B cell (primary cell): ENCODE measurements at regions not wholly inside any gene's neighbourhood (a gene's known extent, or its start where the extent isn't known, plus 50 kb on each side); places are given as distances from the start of the nearest gene placed in this dataset.

ENCODE experiments used
- CTCF ChIP-seq: fragments of 200-600 bp; IDR thresholded peaks from one replicate; pipeline ENCODE4 v1.8.0; 2022; ENCODE audit warnings: antibody characterized with exemption, mild to moderate bottlenecking
- EZH2 ChIP-seq: IDR thresholded peaks from 2 replicates; pipeline ENCODE4 v1.6.1; 2012; ENCODE audit warnings: borderline replicate concordance, low read depth, mild to moderate bottlenecking, moderate library complexity, low read length; ENCODE audit not compliant: insufficient read depth, poor library complexity, severe bottlenecking

- TF ChIP-seq CTCF = no peak
- no peak for TF ChIP-seq EZH2
These were observed 114.5 kb upstream of the SOD1 start for GRCh38 chr21:31545036-31545435.
